HCT116 (cell line): ENCODE measurements at regions not wholly inside any gene's neighbourhood (a gene's known extent, or its start where the extent isn't known, plus 50 kb on each side); places are given as distances from the start of the nearest gene placed in this dataset.

Experiments used
- CBX3 ChIP-seq: IDR thresholded peaks from 2 replicates; pipeline ENCODE4 v1.6.1; 2012; ENCODE audit warnings: low read depth
- EGR1 ChIP-seq: IDR thresholded peaks from 2 replicates; pipeline ENCODE4 v1.6.1; 2012; ENCODE audit warnings: low read depth
- ELF1 ChIP-seq: IDR thresholded peaks from 2 replicates; pipeline ENCODE4 v1.6.1; 2012; ENCODE audit warnings: low read depth, borderline replicate concordance
- EZH2 ChIP-seq: fragments of 200-600 bp; sonication (generic); IDR thresholded peaks from 2 replicates; pipeline ENCODE4 v1.6.1; 2017; ENCODE audit warnings: antibody characterized with exemption, mixed run types
- EZH2phosphoT487 ChIP-seq: fragments of 200-600 bp; IDR thresholded peaks from 2 replicates; pipeline ENCODE4 v1.6.1; 2018; ENCODE audit warnings: antibody characterized with exemption, borderline replicate concordance
- FOSL1 ChIP-seq: IDR thresholded peaks from 2 replicates; pipeline ENCODE4 v1.6.1; 2012; ENCODE audit warnings: low read depth
- MAX ChIP-seq: IDR thresholded peaks from 2 replicates; pipeline ENCODE4 v1.6.1; 2012
- POLR2A ChIP-seq: IDR thresholded peaks from 2 replicates; pipeline ENCODE4 v1.7.0; 2011; ENCODE audit warnings: borderline replicate concordance; ENCODE audit not compliant: insufficient read depth, insufficient read length; ENCODE audit errors: extremely low read depth
- RAD21 ChIP-seq: IDR thresholded peaks from 2 replicates; pipeline ENCODE4 v1.6.1; 2012; ENCODE audit warnings: low read depth, mild to moderate bottlenecking
- SP1 ChIP-seq: IDR thresholded peaks from 2 replicates; pipeline ENCODE4 v1.6.1; 2012; ENCODE audit warnings: low read depth
- YY1 ChIP-seq: IDR thresholded peaks from 2 replicates; pipeline ENCODE4 v1.6.1; 2011; ENCODE audit warnings: low read length, low read depth, moderate library complexity, mild to moderate bottlenecking; ENCODE audit not compliant: insufficient replicate concordance; ENCODE audit errors: extremely low read depth
- TF ChIP-seq, protein P1 (sequence below), 3 experiments: fragments of 200-600 bp in 1 of 3; sonication (generic) in 1 of 3; IDR thresholded peaks in 2 of 3; conservative IDR thresholded peaks in 1 of 3; 2 replicates each; pipeline ENCODE4 v1.5.1; 2012 to 2017; ENCODE audit warnings: low read depth in 2 of 3, low read length in 2 of 3, antibody characterized with exemption in 1 of 3, borderline replicate concordance in 1 of 3, control low read depth in 1 of 3, mild to moderate bottlenecking in 1 of 3, mixed read lengths in 1 of 3, mixed run types in 1 of 3, moderate library complexity in 1 of 3; ENCODE audit not compliant: insufficient read depth in 1 of 3
- TF ChIP-seq, protein P2 (sequence below): IDR thresholded peaks from 2 replicates; pipeline ENCODE4 v1.6.1; 2012; ENCODE audit warnings: low read depth

DNA sequence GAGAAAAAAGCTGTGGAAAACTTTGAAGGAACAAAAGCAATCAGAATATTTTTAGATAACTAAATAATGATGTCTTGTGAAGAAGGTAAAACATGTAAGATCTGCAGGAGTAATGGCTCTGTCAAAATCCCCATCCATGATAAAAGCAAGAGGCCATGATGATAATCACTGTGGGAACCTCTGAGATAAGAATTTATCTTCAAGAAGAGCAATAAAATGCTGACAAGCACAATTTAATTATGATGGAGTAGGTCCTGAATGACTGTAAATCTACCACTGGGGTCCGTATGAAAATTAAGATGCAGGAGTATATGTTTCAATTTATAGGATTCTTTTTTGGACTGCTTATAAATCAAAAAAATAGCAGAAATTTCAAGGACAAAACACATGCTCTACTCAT lies 68.3 kb upstream of the CHMP2B start:
- TF ChIP-seq, protein P1, sequence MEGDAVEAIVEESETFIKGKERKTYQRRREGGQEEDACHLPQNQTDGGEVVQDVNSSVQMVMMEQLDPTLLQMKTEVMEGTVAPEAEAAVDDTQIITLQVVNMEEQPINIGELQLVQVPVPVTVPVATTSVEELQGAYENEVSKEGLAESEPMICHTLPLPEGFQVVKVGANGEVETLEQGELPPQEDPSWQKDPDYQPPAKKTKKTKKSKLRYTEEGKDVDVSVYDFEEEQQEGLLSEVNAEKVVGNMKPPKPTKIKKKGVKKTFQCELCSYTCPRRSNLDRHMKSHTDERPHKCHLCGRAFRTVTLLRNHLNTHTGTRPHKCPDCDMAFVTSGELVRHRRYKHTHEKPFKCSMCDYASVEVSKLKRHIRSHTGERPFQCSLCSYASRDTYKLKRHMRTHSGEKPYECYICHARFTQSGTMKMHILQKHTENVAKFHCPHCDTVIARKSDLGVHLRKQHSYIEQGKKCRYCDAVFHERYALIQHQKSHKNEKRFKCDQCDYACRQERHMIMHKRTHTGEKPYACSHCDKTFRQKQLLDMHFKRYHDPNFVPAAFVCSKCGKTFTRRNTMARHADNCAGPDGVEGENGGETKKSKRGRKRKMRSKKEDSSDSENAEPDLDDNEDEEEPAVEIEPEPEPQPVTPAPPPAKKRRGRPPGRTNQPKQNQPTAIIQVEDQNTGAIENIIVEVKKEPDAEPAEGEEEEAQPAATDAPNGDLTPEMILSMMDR (IDR thresholded peaks at IDR 0.05 in 2 of 3, conservative IDR thresholded peaks at IDR 0.05 in 1 of 3; ENCODE audit: borderline replicate concordance in 1 of 3, insufficient read depth in 1 of 3, low read depth in 2 of 3, low read length in 2 of 3): no peak
- TF ChIP-seq CBX3 (no peak), ELF1 (no peak), MAX (no peak), EGR1 (no peak), POLR2A (no peak), EZH2 (no peak), YY1 (no peak), EZH2phosphoT487 (no peak), SP1 (no peak), RAD21 (no peak), FOSL1 (no peak)
- TF ChIP-seq, protein P2, sequence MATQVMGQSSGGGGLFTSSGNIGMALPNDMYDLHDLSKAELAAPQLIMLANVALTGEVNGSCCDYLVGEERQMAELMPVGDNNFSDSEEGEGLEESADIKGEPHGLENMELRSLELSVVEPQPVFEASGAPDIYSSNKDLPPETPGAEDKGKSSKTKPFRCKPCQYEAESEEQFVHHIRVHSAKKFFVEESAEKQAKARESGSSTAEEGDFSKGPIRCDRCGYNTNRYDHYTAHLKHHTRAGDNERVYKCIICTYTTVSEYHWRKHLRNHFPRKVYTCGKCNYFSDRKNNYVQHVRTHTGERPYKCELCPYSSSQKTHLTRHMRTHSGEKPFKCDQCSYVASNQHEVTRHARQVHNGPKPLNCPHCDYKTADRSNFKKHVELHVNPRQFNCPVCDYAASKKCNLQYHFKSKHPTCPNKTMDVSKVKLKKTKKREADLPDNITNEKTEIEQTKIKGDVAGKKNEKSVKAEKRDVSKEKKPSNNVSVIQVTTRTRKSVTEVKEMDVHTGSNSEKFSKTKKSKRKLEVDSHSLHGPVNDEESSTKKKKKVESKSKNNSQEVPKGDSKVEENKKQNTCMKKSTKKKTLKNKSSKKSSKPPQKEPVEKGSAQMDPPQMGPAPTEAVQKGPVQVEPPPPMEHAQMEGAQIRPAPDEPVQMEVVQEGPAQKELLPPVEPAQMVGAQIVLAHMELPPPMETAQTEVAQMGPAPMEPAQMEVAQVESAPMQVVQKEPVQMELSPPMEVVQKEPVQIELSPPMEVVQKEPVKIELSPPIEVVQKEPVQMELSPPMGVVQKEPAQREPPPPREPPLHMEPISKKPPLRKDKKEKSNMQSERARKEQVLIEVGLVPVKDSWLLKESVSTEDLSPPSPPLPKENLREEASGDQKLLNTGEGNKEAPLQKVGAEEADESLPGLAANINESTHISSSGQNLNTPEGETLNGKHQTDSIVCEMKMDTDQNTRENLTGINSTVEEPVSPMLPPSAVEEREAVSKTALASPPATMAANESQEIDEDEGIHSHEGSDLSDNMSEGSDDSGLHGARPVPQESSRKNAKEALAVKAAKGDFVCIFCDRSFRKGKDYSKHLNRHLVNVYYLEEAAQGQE: no peak
